ENCODE measurements at regions not wholly inside any gene's neighbourhood (a gene's known extent, or its start where the extent isn't known, plus 50 kb on each side); places are given as distances from the start of the nearest gene placed in this dataset.

GRCh38 chr6:22699151-22699550 lies 129.8 kb downstream of the HDGFL1 start:
- H3K36me3 ChIP-seq, result no peaks in the 10 kb centered on the region
- TF ChIP-seq EZH2 (IDR thresholded peaks at IDR 0.05) (no peak), CTCF (IDR thresholded peaks at IDR 0.05) (no peak), EZH2phosphoT487 (IDR thresholded peaks at IDR 0.05) (no peak)
- peaks cover 49% of the 10 kb centered on the region for H3K4me1 ChIP-seq
- H3K9me3 ChIP-seq (ENCODE audit: low read depth), result no peaks in the 10 kb centered on the region
- H2AFZ ChIP-seq (replicated peaks), result peak overlapping the region; percentile 22
- H3K4me3 ChIP-seq, result peak overlapping the region; percentile 1
- H3K27me3 ChIP-seq, result no peaks in the 10 kb centered on the region
- no peak overlapping the region for H3K9ac ChIP-seq
- H3K27ac ChIP-seq, result peak overlapping the region; percentile 94
- Mint-ChIP-seq H3K36me3 (no peaks in the 10 kb centered on the region), H3K4me3 (no peak overlapping the region), H3K27me3 (ENCODE audit: insufficient read depth, low read depth) (peaks cover 4% of the 10 kb centered on the region), H3K27ac (peak overlapping the region; percentile 94), H3K4me1 (peaks cover 31% of the 10 kb centered on the region), H3K9me3 (peaks cover 2% of the 10 kb centered on the region)
- H3K79me2 ChIP-seq (ENCODE audit: low read depth), result no peaks in the 10 kb centered on the region
- H3F3A ChIP-seq (ENCODE audit: low read depth), result peaks cover 18% of the 10 kb centered on the region
- H4K20me1 ChIP-seq (ENCODE audit: low read depth), result no peaks in the 10 kb centered on the region
- peak; percentile 56 for DNase-seq (ENCODE audit: low spot score)
- peak overlapping the region; percentile 65 for H3K4me2 ChIP-seq

DNA sequence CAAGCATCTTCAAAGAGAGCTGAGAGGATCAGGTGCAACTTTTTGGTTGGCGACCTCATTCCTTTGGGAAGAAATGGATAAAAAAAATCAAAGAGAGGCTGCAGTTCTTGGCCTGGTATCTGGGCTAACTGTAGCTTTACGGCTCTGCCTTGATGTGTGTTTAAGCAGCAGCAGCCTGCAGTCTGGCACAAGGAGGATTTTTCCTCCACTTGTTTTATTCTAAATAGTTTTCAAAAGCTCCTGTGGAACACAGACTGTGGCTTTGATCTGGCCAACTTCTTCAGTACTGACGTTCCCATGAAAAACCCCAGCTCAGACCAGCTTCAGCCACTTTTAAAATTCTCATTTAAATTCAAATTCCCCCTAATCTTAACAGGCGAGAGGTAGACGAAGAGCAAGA lies 137.3 kb downstream of the HDGFL1 start:
- H3K4me1 Mint-ChIP-seq, result peaks cover 15% of the 10 kb centered on the region
- Histone ChIP-seq H3K4me3 (no peak overlapping the region), H3F3A (ENCODE audit: low read depth) (no peaks in the 10 kb centered on the region), H3K36me3 (no peaks in the 10 kb centered on the region), H3K9ac (no peak overlapping the region), H3K4me2 (no peak overlapping the region), H3K79me2 (ENCODE audit: low read depth) (no peaks in the 10 kb centered on the region), H3K9me3 (ENCODE audit: low read depth) (no peaks in the 10 kb centered on the region), H3K27ac (no peak overlapping the region), H4K20me1 (ENCODE audit: low read depth) (no peaks in the 10 kb centered on the region), H3K4me1 (peaks cover 6% of the 10 kb centered on the region), H3K27me3 (no peaks in the 10 kb centered on the region), H2AFZ (replicated peaks) (peak overlapping the region; percentile 95)
- H3K27ac Mint-ChIP-seq, result no peak overlapping the region
- TF ChIP-seq EZH2phosphoT487 (IDR thresholded peaks at IDR 0.05), result no peak
- no peak for TF ChIP-seq EZH2 (IDR thresholded peaks at IDR 0.05)
- TF ChIP-seq CTCF (IDR thresholded peaks at IDR 0.05), result no peak
- no peaks in the 10 kb centered on the region for H3K36me3 Mint-ChIP-seq
- no peak overlapping the region for H3K4me3 Mint-ChIP-seq
- DNase-seq (ENCODE audit: low spot score), result no peak
- H3K27me3 Mint-ChIP-seq (ENCODE audit: insufficient read depth, low read depth), result peaks cover 4% of the 10 kb centered on the region
- H3K9me3 Mint-ChIP-seq, result peaks cover 2% of the 10 kb centered on the region

GRCh38 chr6:22708469-22708868 lies 139.1 kb downstream of the HDGFL1 start:
- no peak overlapping the region for H3K9ac ChIP-seq

More at GRCh38 chr6:22708469-22708868, 139.1 kb downstream of the HDGFL1 start:
- H3K27ac ChIP-seq, result no peak overlapping the region
- H2AFZ ChIP-seq (replicated peaks), result no peak overlapping the region
- H3K4me2 ChIP-seq, result no peak overlapping the region
- H3K27ac Mint-ChIP-seq, result no peak overlapping the region
- H3K4me1 Mint-ChIP-seq, result peaks cover 15% of the 10 kb centered on the region
- no peaks in the 10 kb centered on the region for H3F3A ChIP-seq (ENCODE audit: low read depth)
- no peak for DNase-seq (ENCODE audit: low spot score)
- H3K36me3 Mint-ChIP-seq, result no peaks in the 10 kb centered on the region
- no peaks in the 10 kb centered on the region for H3K79me2 ChIP-seq (ENCODE audit: low read depth)
- H3K4me3 Mint-ChIP-seq, result no peak overlapping the region
- H3K4me1 ChIP-seq, result peaks cover 6% of the 10 kb centered on the region
- H3K27me3 ChIP-seq, result no peaks in the 10 kb centered on the region
- H3K36me3 ChIP-seq, result no peaks in the 10 kb centered on the region
- H4K20me1 ChIP-seq (ENCODE audit: low read depth), result no peaks in the 10 kb centered on the region
- H3K9me3 ChIP-seq (ENCODE audit: low read depth), result no peaks in the 10 kb centered on the region
- H3K27me3 Mint-ChIP-seq (ENCODE audit: insufficient read depth, low read depth), result peaks cover 2% of the 10 kb centered on the region
- no peaks in the 10 kb centered on the region for H3K9me3 Mint-ChIP-seq
- H3K4me3 ChIP-seq, result no peak overlapping the region
- TF ChIP-seq EZH2phosphoT487 (IDR thresholded peaks at IDR 0.05), result no peak
- no peak for TF ChIP-seq CTCF (IDR thresholded peaks at IDR 0.05)
- TF ChIP-seq EZH2 (IDR thresholded peaks at IDR 0.05), result no peak

All from neural progenitor cell (in vitro differentiated cells).